BE2C (cell line): ENCODE measurements at regions not wholly inside any gene's neighbourhood (a gene's known extent, or its start where the extent isn't known, plus 50 kb on each side); places are given as distances from the start of the nearest gene placed in this dataset.

Experiments used
- DNase-seq: peaks from one replicate; pipeline ENCODE4 v3.0.0-alpha.2; 2020
- H3K27me3 ChIP-seq: fragments of 250-450 bp; sonication (Bioruptor Pico); 2 replicates; pipeline ENCODE4 v1.5.1; 2020; ENCODE audit warnings: mild to moderate bottlenecking
- H3K36me3 ChIP-seq: fragments of 250-450 bp; sonication (Bioruptor Pico); 2 replicates; pipeline ENCODE4 v1.5.1; 2020; ENCODE audit warnings: mild to moderate bottlenecking
- H3K4me1 ChIP-seq: fragments of 250-450 bp; sonication (Bioruptor Pico); 2 replicates; pipeline ENCODE4 v1.5.1; 2020
- H3K4me3 ChIP-seq: 2 replicates; pipeline ENCODE4 v1.5.1; 2011; ENCODE audit warnings: low read depth, low read length
- H3K9me3 ChIP-seq: fragments of 250-450 bp; sonication (Bioruptor Pico); 2 replicates; pipeline ENCODE4 v1.5.1; 2020
- TF ChIP-seq, protein P1 (sequence below): IDR thresholded peaks from 2 replicates; pipeline ENCODE4 v1.5.1; 2012; ENCODE audit warnings: mild to moderate bottlenecking, low read depth, low read length

DNA sequence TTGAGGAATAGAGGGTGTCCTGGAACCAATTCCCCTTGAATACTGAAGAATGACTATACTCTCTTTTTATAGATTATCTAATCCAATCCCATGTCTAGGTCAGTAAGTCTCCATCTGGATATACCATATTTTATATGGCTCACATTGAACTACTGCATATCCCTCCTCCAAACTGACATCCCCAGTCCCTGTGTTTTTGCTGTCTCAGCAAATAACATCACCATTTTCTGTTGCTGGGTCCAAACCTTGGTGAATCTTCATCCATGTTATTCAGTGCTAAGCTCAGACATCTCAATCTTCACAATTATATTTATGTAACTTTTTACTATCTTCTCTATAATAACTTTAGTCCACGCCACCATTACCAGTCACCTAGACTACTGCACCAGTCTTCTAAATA, 269.6 kb upstream of the CNTNAP4 start:
- DNase-seq, result no peak
- no peaks in the 10 kb centered on the region for H3K9me3 ChIP-seq
- no peaks in the 10 kb centered on the region for H3K4me1 ChIP-seq
- H3K27me3 ChIP-seq, result no peaks in the 10 kb centered on the region
- no peaks in the 10 kb centered on the region for H3K36me3 ChIP-seq
- no peak overlapping the region for H3K4me3 ChIP-seq
- TF ChIP-seq, protein P1, sequence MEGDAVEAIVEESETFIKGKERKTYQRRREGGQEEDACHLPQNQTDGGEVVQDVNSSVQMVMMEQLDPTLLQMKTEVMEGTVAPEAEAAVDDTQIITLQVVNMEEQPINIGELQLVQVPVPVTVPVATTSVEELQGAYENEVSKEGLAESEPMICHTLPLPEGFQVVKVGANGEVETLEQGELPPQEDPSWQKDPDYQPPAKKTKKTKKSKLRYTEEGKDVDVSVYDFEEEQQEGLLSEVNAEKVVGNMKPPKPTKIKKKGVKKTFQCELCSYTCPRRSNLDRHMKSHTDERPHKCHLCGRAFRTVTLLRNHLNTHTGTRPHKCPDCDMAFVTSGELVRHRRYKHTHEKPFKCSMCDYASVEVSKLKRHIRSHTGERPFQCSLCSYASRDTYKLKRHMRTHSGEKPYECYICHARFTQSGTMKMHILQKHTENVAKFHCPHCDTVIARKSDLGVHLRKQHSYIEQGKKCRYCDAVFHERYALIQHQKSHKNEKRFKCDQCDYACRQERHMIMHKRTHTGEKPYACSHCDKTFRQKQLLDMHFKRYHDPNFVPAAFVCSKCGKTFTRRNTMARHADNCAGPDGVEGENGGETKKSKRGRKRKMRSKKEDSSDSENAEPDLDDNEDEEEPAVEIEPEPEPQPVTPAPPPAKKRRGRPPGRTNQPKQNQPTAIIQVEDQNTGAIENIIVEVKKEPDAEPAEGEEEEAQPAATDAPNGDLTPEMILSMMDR, result no peak

DNA sequence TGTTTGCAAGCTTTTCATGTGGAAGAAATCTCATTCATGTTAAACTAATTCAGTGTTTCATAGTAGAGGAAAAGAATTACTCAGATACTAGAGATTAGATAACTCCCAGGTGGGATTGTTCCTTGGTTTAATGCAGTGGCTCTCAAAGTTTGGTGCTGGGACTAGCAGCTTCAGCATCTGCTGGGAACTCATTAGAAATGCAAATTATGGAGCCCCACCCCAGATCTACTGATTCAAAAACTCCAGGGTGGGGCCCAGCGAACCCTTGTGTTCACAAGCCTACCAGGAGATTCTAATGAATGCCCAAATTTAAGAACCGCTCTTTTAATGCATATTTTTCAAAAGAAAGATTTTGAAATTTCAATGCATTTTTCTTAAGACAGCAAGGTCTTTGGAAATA, 253.4 kb upstream of the CNTNAP4 start:
- Histone ChIP-seq H3K4me3 (no peak overlapping the region), H3K36me3 (no peaks in the 10 kb centered on the region), H3K27me3 (no peaks in the 10 kb centered on the region), H3K9me3 (no peaks in the 10 kb centered on the region), H3K4me1 (no peaks in the 10 kb centered on the region)
- no peak for DNase-seq
- TF ChIP-seq, protein P1, result no peak

DNA sequence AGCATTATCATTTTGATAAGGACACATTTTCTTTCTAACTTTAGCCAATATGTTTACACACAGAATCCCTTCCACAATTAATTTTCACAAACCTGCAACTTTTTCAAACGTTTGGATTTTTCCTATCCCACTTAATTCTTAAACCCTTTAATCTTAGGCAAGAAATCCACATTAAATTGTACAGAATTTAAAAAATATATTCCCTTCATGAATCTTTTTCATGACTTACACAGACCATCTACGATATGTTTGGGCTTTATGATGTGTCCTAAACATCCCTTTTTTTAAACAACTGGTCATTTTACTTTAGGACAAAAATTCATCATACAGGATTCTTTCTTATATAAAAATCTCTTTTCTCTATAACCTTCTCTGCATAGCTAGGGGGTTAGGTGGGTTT, 241.5 kb upstream of the CNTNAP4 start:
- Histone ChIP-seq H3K27me3 (no peaks in the 10 kb centered on the region), H3K4me1 (no peaks in the 10 kb centered on the region), H3K36me3 (no peaks in the 10 kb centered on the region), H3K9me3 (no peaks in the 10 kb centered on the region; the same call in 1 of the 2 replicates), H3K4me3 (no peak overlapping the region)
- TF ChIP-seq, protein P1, result no peak
- DNase-seq, result no peak

DNA sequence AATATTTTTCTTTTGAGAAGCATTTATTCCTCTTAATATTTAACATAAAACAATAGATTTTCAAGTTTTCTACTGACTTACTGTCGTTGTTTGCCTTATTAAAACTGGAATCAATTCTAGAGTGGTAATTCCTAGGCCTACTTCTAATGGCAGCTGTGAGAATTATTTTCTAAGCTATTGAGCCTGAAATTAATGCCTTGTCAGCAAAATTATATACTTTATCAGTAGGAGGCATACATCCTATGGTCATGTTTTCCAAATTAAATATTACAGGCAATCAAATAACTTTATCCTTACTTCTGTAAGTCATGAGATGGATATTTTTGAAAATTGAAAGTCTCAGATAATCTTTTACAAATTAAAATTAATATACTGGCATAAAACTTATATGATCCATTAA, 239.1 kb upstream of the CNTNAP4 start:
- Histone ChIP-seq H3K4me1 (no peaks in the 10 kb centered on the region), H3K4me3 (no peak overlapping the region), H3K9me3 (no peaks in the 10 kb centered on the region; the same call in 1 of the 2 replicates), H3K27me3 (no peaks in the 10 kb centered on the region), H3K36me3 (no peaks in the 10 kb centered on the region)
- TF ChIP-seq, protein P1, result no peak
- no peak for DNase-seq

DNA sequence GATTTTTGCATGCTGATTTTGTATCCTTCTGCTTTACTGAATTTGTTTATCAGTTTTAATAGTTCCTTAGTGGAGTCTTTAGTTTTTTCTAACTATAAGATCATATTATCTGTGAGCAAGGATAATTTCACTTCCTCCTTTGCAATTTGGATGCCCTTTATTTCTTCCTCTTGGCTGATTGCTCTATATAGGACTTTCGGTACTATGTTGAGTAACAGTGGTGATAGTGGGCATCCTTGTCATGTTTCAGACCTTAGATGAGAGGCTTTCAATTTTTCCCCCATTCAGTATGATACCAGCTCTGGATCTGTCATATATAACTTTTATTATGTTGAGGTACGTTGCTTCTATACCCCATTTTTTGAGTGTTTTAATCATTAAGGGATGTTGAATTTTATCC, 224.5 kb upstream of the CNTNAP4 start:
- no peak for DNase-seq
- Histone ChIP-seq H3K27me3 (no peaks in the 10 kb centered on the region), H3K9me3 (no peaks in the 10 kb centered on the region), H3K36me3 (no peaks in the 10 kb centered on the region), H3K4me1 (no peaks in the 10 kb centered on the region), H3K4me3 (no peak overlapping the region)
- TF ChIP-seq, protein P1, result no peak

DNA sequence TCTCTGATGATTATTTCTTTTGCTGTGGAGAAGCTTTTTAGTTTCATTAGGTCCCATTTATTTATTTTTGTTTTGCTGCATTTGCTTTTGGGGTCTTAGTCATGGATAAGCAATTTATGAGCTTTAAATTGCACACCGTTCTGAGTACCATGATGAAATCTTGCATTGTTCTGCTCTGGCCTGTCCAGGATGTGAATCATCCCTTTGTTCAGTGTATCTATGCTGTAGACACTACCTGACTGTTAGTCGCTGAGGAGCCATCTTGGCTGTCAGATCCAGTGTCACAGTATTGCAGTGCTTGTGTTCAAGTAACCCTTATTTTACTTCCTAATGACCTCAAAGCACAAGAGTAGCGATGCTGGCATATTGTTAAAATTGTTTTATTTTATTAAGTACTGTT, 218.0 kb upstream of the CNTNAP4 start:
- TF ChIP-seq, protein P1, result no peak
- DNase-seq, result no peak
- H3K36me3 ChIP-seq, result no peaks in the 10 kb centered on the region

More for the DNA sequence above, 218.0 kb upstream of the CNTNAP4 start:
- Histone ChIP-seq H3K9me3 (no peaks in the 10 kb centered on the region), H3K4me3 (no peak overlapping the region), H3K4me1 (no peaks in the 10 kb centered on the region), H3K27me3 (no peaks in the 10 kb centered on the region)
